Activated CD4-positive, alpha-beta T cell treated with anti-CD3 and anti-CD28 coated beads, Interleukin-2, Interleukin-6, amounts not matched to agents 100 ng/mL and 50 ng/mL, durations not matched to agents 16 hours and 8 hours (primary cell): ENCODE measurements at regions not wholly inside any gene's neighbourhood (a gene's known extent, or its start where the extent isn't known, plus 50 kb on each side); places are given as distances from the start of the nearest gene placed in this dataset.

Experiments used
- DNase-seq: peaks from one replicate; pipeline ENCODE4 v3.0.0-alpha.2; 2020

DNA sequence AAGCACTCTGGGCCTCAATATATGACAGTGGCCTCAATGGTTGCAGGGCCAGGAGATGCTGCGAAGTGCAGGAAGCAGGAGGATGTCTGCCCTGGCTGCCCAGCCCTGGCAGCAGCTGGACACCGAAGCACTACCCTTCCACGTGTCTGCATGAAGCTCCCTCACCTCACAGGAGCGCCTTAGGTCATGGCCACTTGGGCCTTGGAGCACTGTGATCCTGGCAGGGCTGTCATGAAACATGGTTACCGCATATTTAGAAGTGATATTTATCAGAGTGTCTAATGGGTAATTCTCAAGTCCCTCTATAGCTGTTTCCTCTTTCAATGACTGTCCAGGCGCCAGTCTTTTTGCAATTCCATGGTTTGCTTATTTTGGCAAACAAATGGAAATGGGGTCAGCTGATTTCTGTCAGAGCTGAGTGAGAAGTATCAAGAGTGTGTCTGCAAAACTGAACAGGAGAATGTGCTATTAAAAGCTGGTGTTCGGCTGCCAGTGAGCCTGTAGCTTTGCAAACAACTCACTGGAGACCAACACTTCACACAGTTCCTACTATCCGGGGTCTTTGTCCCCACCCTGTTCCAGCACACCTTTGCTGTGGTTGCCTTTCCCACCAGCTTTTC is 285.9 kb downstream of the KIF4B start:
- no peak for DNase-seq

DNA sequence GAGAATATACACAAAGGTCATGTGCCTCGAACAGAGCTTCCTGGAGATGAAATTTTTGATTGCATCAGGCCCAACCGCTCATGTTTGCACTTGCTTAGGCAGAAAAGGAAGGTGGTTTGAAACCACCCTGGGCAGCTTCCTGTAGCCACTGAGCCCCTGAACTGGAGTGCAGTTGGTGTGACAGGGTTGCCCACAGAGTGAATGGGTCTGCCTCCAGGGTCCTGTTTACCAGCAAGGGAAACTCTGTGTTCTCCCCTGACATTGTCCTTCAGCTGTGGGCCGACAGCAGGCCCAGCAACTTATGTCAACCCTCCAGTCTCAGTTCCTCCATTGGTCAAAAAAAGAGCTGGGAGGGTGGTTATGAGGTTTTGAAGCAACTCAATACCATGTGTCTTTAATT is 289.6 kb downstream of the KIF4B start:
- DNase-seq, result no peak

DNA sequence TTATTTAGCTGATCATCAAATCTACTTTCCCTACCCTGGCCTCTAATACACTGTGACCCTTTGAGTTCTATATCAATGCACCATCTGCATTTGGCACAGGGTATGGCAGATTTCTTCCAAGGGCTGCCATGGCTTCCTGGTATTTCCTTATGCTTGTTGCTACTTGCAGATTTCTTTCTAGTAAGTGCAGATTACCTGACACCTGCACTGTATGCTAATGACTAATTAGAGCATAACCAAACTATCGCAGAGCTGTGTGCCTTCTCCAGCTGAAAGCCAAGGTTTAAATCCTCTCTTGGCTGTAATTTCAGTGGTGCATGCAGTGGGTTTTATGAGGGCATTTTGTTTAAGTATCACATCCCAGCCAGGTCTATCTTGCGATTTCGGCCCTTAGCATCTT is 293.7 kb downstream of the KIF4B start:
- no peak for DNase-seq

DNA sequence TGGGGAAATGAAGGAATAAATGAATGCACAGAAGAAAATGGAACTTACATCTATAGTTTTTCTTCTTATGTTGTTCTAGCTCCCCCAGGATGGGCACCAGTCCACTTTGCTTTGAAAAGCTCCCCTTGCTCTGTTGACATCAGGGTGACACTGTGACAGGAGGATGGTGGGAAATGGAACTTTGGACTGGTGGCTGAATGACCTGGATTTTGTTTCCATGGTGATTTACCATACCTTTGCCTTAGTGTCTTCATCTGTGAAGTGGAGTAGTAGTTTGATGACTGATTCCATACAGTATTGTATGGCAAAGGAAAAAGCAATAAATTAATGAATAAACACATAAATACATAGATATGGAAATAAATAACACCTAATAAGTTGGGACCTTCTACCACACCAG is 294.7 kb downstream of the KIF4B start:
- DNase-seq, result no peak

DNA sequence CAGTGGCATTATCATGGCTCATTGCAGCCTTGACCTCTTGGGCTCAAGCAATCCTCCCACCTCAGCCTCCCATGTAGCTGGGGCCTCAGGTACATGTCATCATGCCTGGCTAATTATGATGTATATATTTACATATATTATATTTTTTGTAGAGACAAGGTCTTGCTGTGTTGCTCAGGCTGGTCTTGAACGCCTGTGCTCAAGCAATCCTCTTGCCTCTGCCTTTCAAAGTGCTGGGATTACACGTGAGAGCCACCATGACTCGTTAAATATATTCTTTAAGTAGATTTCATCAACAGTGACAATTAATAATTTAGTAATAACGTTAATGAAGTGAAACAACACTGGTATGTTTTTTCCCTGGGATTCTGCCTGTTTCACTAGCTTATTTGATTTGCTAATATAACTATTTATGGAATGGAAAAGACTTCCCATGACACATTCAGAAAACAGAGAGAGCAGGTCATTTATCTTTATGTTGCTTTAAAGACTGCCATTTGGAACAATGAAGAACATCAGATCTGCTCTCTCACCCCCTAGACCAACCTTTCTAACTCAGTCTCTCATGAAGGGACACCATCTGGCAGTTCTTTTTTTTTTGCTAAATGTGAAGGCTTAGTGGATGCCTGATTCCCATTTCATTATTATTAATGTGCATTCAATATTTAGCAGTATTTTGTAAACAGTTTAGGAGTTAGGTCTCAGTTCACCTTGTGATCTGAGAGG is 295.6 kb downstream of the KIF4B start:
- no peak for DNase-seq

DNA sequence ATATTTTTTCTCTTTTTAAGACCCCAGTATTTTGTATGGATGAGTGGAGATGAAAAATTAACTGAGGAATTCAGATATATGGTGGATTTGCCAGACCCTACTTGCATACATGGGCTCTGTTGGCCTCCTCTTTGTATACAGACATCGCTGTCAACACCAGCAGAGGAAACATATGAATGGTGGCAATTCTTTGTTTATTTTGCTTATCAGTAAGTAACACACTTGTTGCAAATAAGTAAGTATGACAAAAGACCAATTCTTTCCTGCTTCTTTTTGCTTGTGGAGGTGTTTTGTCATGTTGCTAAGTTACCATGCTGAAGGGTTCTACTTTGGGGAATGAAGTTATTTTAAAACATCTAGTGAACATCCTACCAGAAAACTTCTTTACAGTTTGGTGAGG is 298.2 kb downstream of the KIF4B start:
- DNase-seq, result no peak

DNA sequence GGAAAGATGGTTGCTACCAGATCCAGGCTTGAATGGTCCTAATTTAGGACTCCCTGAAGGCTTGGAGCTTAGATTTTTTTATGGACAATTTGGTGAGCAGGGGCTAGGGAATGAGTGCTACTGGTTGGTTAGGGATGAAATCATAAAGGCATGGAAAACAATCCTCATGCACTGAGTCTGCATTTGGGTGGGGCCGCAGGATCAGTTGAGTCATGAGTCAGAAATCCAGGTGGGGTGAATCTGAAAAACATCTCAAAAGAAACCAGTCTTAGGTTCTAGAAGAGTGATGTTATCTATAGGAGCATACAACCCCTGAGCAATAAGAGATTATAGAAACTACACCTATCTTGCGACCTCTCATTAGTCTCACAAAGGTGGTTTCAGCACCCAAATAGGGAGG is 300.0 kb downstream of the KIF4B start:
- DNase-seq, result no peak

DNA sequence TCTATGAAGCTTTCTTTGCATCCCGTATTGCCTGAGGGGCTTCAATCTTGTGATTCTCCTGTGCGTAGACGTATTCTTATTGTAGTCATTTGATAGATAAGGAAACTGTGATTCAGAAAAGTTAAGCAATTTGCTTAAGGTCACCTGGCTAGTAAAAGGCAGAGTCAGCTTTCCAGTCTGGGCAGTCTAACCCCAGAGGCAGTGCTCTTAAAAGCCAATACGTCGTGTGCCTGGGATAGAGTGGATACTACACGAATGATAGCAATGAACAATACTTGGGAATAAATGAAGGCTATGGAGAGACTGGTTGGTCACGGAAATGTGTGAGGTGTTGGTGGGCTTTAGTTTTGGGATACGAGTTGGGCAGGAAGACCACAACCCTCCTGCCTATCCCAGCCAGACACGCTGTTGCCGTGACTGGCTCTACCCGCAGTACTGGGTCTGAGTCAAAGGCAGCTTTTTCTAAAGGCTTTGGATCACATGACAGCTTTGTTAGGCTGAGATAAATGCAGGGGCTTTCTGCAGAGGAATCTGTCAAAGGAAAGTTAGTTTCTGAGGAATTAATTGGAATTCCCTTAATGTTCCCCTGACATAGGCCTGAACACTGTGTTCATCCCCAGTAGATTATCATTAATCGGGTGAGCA is 302.6 kb downstream of the KIF4B start:
- no peak for DNase-seq

DNA sequence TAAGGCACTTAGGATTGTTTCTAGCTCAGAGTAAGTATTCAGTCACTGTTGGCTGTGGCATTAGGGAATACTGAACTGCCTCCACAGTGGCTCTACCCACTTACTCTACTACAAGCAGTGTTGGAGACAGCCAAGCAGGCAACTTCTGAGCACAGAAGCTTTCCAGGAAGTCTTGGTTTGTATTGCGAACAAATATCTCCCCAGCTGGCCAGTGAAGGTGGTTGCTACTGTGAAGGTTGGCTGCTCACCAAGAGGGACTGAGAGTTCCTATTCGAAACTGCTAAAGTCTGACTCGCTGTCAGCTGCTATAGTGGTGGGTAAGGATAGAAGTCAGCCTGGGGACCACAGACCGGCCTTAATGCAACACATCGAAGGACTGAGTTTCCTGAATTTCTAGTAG is 319.1 kb downstream of the KIF4B start:
- no peak for DNase-seq

DNA sequence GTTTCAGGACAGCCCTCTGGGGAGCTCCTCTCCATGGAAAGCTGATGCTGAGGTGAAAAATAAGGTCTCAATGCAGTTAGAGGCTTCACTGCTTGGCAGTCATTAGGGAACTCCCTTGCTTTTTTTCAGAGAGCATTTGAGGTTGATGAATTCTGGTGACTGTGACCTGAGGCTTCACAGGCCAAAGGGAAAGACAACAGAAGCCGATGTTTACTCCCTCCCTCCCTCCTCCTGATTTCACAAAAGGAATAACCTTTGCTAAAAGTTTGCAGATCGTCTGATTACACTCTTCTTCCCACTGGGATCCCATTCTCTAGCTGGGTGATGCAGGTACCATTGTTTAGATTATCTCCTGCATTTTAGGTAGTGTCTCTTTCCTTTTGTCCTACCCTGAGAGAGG is 329.4 kb downstream of the KIF4B start:
- no peak for DNase-seq

DNA sequence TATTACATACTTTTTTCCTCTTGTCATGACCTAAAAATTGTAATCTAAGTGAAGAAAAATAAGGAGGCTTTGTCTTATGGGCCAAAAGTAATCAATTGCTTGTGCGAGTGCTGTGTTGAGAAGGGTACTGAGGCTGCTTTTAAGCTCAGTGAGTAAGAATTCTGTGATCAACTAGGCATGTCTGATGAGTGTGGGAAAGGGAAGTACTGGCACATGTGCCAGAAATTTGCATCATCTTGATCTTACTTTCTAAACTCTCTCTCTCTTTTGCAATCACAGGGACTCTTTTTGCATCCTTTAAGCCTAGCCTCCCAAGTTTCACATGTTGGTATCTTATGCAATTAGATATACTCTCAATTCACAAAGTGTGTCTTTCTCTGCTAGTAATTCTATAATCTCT is 329.9 kb downstream of the KIF4B start:
- no peak for DNase-seq

DNA sequence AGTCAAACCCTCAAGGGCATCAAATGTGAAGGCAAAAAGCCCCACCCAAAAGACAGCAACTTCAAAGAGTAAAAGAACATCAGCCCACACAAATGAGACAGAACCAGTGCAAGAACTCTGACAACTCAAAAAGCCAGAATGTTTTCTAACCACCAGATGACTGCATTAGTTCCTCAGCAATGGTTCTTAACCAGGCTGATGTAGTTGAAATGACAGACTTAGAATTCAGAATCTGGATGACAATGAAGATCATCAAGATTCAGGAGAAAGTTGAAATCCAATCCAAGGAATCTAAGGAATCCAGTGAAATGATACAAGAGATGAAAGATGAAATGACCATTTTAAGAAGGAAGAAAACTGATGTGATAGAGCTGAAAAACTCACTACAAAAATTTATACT is 339.7 kb downstream of the KIF4B start:
- DNase-seq, result no peak

DNA sequence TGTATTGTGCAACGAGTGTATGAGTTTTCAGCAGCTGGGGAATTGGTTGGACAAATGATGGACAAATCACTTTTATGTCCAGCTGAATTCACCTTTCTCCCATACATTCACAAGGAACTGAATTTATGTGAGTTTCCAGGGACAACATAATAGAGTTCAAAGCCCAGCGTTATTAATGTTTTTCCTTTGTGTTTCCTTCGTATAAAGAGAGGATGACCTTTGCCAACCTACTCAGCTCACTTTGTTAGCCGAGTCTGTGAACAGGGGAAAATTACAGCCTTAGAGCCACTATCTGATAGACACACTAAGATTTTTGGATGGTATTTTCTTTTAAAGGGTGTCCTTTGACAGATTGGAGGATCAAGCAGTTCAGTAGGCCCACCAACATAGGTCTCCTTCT is 352.5 kb downstream of the KIF4B start:
- no peak for DNase-seq

DNA sequence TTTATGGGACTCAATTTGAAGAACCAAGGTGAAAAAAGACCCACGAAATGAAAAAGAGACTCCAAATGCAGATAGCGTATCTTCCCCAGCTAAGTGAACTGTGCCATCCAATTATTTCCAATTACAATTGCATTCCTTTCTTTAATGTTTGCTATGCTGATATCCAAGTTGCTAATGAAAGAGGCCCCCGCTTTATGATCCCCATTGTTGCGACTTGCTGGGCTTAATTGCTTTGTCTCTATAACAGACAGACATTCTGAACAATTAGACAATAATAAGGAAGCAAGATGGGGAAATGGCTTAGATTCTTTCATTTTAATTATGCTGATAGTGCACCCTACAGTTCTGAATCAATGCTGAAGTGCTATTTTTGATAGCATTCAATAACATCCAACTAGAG is 354.3 kb downstream of the KIF4B start:
- DNase-seq, result no peak

DNA sequence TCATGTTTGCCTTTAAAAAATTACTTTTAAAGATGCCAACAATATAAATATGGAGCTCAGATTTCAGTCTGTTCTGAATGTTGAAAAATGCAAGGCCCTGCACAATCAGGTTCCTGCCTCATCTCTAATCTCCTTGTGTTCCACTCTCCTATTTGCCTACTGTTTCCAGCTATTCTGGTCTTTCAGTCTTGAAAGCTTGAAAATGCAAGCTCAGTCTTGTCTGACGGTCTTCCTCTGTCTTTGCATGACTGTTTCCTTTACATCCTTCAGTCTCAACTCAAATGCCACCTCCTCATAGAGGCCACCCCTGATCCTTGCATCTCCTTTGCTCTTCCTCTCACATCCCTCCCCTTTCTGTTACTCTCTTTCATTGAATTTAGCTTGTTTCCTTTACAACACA is 354.9 kb downstream of the KIF4B start:
- DNase-seq, result no peak

DNA sequence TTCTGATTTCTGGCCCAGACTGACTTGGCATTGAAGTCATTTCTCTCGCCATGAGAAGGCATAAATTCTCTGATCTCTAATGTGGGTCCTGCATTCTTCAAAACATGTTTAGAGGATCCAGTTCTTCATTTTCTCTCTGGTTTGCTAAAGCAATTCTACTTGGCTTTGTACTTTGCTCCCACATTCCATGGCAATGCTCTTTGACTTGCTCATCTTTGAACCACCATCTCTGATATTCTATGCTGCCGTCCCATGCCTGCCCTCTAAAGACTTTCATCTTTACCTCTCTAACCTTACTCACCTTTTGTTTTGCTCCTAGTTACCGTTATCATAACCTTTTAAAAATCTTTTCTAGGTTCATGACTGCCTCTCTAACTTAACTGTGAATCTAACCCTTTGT is 366.9 kb downstream of the KIF4B start:
- no peak for DNase-seq

DNA sequence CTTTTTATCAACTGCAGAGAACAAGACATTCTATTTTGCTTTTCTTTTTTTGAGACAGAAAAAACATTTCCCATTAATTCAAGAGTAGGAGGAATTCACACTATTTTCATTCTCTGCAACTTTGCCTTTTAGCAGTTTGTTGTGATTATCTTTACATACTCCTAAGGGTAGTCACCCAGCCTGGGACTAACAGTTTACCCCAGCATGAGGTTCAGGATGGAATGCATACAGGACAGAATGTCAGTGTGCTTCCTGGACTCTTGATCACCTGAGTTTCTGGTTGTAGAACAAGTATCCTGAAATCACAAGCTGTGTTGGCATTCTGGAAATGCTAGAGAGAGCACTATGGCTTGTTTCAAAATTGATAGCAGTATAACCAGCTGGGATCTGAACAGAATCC is 368.1 kb downstream of the KIF4B start:
- no peak for DNase-seq

DNA sequence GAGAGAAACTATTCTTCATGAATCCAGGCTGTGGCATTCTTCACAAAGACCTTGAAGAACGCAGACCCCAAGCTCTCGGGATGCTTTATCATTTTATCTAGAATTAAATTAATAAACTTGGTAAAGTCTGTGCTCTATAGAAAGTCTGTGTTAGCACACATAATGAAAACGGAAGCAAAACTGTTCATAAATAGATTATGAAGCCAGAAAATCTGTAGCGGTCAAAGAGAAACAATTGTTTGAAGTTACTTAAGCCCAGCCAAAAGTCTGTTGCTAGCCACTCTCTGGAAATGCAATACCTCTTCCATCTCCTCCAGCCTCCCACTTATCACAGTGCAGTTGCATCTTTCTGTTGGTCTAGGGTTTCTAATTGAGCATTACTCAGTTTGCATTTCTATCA is 375.9 kb downstream of the KIF4B start:
- no peak for DNase-seq

DNA sequence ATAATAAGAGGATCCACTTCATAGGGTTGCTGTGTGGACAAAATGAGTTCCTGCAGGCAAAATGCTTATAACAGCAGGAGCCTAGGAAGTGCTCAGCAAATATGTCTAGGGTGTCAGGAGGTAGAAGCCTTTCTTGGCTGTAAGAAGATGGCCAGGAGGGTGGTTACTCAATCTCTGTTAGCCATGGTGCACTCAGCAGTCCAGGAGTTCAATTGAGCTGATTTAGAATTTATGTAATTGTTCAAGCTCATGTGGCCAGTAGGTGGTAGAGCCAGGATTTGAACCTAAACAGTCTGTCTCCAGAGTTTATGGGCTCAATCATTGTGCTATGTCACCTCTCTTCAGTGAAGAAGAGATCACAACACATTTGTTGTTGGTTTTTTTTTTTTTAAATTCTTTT is 381.2 kb downstream of the KIF4B start:
- no peak for DNase-seq

DNA sequence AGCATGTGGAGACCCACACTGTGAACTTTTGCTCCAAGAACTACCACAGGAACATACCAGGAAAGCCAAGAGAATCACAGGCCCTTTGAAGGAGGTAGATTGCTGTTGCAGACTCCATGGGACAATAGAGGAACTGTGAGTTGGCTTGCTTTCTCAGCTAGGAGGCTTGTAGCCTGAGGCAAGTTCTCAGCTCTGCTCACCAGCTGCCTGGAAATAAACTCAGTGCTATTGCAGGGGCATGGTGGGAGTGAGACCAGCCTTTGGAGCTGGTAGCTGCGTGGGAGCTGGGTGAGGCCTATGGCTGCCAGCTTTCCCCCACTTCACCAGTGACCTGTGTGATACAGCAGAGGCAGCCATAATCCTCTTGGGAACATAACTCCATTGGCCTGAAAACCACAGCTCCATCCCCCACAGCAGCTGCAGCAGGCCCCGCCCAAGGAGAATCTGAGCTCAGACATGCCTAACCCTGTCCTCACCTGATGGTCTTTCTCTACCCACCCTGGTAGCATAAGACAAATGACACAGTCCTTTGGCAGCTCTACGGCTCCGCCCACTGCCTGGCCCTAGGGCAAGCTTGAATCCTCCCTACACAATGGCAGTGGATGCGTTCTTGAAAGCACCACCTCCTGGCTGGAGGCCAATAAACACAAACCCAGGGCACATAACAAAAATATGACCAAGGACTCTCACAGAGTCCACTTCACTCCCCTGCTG is 389.5 kb downstream of the KIF4B start:
- no peak for DNase-seq

DNA sequence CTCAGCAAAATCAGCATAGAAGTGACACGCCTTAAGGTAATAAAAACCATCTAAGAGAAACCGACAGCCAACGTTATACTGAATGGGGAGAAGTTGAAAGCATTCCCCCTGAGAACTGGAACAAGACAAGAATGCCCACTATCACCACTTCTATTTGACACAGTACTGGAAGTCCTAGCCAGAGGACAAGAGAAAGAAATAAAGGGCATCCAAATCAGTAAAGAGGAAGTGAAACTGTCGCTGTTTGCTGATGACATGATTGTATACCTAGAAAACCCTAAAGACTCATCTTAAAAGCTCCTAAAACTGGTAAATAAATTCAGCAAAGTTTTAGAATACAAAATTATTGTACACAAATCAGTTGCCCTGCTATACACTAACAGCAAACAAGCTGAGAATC is 393.3 kb downstream of the KIF4B start:
- no peak for DNase-seq

DNA sequence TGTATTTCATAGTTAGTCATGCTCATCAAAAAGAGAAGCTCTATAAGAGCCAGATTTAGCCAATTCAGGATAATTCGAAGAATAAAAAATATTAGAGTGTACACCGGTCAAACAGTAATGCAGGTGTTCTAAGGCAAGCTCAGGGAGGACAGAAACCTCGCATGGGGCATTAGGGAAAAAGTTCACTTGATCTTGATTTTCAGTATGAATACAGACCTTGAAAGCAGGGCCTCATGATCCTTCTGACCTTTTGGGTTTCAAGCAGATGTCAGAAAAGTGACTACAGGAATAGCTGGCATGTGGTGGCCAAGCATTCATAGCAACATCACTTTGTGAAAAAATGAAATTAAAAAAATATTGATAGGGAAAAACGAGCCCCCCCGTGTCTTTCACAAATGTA is 394.9 kb downstream of the KIF4B start:
- no peak for DNase-seq

DNA sequence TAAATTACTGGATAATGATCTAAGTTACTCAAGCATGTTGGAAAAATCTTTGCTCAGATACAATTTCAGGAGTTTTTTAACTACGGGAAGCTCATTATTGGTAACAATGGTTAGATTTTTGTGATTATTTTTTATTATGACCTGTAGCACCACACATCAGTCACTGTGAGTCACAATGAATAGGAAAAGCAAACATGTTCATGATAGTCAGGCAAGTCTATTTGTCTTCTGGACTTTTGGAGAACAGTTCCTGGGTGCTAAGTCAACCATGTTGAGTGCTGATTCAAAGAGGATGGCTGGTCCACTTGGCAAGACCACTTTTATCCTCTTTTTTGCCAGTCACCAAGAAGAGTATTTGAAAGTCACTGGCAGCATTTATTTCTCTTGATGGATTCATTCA is 403.2 kb downstream of the KIF4B start:
- DNase-seq, result no peak

DNA sequence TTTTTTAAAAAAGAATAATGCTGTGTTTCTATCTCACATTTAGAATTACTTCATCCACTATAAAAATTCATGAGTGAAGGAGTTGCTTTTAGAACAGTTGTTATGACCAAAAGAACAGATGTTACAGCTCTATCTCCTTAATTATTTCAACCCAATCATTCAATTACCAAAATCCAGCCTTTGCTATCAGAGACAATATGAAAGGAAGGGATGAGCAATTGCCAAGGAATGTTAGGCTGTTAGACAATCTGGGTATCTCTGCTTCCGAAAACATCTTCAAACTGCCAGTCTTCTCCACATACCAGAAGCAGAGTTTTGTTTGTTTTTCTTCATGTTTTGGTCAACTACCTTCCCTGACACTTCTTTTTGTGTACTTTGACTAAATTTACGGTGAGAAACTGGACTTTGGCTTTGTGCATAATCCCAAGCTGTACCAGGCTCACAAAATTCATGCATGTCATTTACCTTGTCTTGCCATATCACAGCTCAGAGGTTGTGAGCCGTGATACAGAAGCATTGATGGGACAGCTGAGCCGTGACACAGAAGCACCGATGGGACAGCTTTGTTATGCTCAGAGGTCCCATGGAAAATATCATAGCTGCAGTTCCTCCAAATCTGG is 405.5 kb downstream of the KIF4B start:
- no peak for DNase-seq
